ENCODE measurements at regions not wholly inside any gene's neighbourhood (a gene's known extent, or its start where the extent isn't known, plus 50 kb on each side); places are given as distances from the start of the nearest gene placed in this dataset.
"Not testable (repeated sequence)": the region's sequence is repeated elsewhere in the genome, so short reads cannot be mapped to it uniquely, and the experiment has no call there.

DNA sequence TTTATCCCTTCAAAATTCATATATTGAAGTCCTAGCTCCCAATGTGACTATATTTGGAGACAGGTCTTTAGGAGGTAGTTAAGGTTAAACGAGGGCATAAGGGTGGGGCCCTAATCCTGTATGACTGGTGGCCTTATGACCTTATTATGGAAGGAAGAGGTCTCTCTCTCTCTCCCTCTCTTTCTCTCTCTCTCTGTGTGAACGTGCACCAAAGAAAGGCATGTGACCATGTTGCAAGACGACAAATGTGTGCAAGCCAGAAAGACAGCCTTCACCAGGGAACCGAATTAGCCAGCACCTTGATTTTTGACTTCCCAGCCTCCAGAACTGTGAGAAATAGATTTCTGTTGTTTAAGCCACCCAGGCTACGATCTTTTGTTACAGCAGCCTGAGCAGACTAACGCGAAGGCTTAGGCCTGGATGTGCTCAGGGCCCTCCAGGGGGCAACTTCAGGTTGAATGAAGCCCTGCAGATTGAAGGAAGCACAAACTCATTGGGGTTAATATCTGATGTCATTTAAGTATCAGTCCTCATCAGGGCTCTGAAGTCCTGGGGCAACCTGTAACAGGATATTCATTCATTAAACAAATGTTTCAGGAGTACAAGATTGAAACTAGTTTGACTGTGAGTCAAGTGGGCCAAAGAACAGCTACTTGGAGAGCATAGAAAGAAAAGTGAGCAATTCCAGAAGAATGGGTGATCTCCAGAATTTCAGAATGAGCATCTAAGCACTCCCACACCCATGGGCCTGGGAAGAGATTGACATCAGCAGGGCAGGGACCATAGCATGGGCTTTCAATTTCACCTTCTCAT, 157.4 kb upstream of the TNFAIP3 start:
- no peak for DNase-seq (ENCODE audit: low read depth)

- DNase-seq (ENCODE audit: low read depth) = no peak
Observed at GRCh38 chr6:137711972-137712371, 155.1 kb upstream of the TNFAIP3 start.

DNA sequence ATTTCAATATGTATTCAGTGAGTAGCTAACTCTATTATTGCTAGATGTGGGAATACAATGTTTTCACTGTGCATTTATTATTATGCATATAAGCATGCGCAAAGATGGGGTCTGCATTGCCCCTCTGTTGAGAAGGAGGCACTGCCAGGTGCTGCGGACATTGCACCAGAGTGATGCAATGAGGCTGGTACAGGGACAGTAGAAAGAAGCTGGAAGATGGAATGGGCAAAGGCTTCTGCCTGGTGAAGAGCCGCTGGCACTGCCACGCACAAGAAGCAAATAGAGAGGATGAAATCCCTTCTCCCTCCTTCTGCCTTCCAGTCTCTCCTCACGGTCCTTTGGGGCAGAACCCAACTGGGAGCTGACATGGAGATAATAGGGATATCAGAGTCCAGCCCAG, 154.5 kb upstream of the TNFAIP3 start:
- no peak for DNase-seq (ENCODE audit: low read depth)

- no peak for DNase-seq (ENCODE audit: low read depth)
Observed at GRCh38 chr6:137715589-137716045, 151.4 kb upstream of the TNFAIP3 start.

DNA sequence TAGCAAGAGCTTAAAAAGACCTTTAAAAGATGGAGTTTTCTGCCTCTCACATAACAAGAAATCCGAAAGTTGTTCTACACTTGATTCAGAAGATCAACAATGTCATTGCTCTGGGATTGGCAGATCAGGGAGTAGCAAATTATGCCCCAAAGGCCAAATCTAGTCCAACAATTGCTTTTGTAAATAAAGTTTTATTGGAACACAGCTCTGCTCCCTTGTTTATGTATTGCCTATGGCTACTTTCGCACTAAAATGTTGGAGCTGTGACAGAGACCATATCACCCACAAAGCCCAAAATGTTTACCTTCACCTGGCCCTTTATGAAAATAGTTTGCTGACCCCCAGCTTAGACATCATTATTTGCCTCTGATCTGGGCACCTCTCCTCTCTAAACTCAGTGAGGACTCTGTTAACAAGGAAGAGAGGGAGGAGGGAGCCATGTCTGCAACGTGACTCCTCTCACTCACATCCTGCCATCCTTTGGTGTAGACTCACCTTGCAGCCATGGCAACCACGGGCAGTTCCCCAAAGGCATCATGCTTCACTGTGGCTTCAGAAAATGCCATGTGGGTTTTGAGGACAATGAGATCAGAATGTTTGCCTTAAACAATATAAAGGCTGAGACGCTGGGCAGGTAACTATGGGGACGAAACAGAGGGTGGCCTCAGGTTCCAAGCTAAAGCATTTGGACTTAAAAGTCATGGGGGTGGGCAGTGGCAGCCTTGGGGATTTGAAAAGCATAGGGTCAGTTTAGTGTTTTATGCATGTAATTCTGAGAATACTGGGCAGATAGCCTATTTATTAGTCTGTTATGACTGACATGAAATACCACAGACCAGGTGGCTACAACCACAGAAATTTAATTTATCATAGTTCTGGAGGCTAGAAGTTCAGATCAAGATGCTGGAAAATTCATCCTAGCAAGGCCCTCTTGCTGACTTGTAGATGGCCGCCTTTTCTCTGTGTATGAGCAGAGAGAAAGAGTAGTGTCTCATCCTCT, 149.7 kb upstream of the TNFAIP3 start:
- DNase-seq (ENCODE audit: low read depth) = peak; percentile 51

DNA sequence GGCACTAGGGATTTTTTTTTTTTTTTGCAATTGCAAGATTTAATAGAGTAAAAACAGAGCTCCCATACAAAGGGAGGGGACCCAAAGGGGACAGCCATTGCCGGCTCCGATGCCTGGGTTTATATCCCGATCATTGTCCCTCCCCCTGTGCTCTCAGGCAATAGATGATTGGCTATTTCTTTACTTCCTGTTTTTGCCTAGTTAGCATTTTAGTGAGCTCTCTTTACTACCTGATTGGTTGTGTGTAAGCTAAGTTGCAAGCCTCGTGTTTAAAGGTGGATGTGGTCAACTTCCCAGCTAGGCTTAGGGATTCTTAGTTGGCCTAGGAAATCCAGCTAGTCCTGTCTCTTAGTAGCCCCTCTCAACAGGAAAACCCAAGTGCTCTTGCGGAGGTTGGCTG, 148.2 kb upstream of the TNFAIP3 start:
- DNase-seq (ENCODE audit: low read depth) = not testable (repeated sequence)

GRCh38 chr6:137722749-137723272, 144.2 kb upstream of the TNFAIP3 start:
- DNase-seq (ENCODE audit: low read depth) = no peak

- DNase-seq (ENCODE audit: low read depth) = no peak
Observed at GRCh38 chr6:137723273-137724017, 143.6 kb upstream of the TNFAIP3 start.

DNA sequence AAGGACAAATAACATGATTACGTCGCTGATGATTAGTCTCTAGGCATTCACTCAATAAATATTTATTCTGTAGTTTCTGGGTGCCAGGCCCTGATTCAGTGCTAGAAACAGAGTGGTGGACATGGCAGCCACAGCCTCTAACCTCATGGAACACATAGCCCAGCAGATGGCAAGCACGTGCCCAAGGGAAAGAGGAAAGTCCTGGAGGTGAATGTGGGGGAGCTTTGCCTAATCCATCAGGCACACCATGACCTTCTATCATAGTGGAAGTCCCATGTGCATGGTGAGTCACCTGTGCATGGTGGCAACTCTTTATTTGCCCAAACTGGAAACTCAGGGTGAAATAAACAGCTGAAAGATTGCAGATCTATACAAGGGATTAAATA, 143.0 kb upstream of the TNFAIP3 start:
- no peak for DNase-seq (ENCODE audit: low read depth)

DNA sequence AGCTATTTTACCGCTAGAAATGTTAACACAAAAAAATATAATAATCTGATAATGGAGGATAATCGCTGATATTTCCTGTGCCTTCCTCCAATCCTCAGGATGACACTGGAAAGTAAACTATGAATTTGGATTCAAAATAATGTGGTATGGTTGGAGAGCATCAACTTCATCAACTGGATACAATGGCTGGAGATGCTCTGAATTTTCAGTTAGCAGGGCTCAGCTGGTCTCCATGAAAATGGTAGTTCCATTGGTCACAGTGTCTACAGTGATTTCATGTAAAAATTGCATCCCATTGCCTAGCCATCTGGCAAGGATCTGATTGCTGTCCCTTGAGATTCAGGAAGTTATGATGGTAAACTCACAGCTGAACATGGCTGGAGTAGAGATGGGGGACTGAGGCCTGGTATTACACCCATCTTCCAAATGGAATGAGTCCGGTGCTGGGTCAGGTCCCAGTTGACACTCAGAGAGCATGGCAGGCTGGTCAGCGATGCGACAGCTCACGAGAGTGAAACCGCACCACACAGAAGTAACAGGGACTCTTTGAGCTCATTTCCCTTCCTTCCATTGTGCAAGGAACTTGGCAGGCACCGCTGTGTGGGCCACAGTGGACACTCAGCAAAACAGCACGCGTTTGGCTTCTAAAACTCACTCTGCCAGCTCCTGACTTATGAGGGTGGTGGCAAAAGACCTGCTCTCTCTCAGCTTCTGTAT, 142.4 kb upstream of the TNFAIP3 start:
- no peak for DNase-seq (ENCODE audit: low read depth)

DNA sequence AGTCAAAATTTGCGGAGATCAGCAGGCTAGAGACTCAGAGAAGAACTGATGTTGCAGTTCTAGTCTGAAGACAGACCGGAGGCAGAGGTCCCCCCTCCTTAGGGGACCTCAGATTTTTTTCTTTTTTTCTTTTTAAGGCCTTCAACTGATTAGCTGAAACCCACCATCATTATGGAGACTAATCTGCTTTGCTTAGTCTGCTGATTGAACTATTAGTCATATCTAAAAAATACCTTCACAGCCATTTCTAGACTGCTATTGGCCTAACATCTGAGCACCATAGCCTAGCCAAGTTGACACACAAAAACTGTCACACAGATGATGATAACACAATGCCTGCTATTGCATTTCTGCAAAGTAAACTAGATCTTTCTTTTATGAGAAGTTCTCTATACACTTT, 141.1 kb upstream of the TNFAIP3 start:
- no peak for DNase-seq (ENCODE audit: low read depth)

DNA sequence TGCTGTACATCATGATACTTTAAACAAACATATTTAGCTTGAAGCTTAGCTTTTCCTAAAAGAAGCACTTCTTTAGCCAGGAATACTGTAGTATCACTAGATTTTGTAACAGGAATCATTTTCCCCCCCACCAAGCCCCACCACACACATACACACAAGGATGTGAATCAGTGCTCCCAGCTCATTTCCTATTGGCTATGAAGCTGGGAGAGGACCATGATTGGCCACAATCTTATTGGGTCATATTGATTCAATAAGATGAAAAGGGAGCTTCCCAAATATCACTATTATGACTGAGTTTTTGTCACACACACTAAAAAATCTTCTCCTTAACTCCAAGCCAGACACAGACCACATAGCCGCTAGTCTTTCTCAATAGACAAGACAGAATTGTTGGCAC, 140.5 kb upstream of the TNFAIP3 start:
- no peak for DNase-seq (ENCODE audit: low read depth)

DNA sequence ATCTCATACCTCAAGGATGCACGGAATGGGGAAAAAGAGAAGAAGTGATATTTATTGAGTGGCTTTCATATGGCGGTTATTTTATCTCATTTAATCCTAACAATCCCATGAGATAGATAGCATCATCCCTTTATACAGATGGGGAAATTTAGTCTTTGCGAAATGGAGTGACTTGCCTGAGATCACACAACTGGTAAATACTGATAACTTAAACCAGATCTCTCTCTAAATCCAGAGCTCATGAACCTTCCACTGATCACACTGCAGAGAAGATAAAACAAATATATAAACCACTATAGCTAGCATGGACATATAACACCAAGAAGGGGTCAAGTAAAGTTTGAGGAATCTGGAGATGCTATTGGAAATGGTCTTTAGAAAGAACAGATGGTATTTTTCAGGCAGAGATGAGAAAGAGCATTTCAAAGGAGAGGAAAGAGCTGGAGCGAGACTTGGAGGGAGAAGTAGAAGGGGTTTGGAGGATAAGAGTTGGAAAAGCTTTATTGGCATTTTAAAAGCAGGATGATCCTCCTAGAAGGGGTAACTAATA, 139.8 kb upstream of the TNFAIP3 start:
- no peak for DNase-seq (ENCODE audit: low read depth)

GRCh38 chr6:137728386-137729349, 138.4 kb upstream of the TNFAIP3 start:
- no peak for DNase-seq (ENCODE audit: low read depth)

DNA sequence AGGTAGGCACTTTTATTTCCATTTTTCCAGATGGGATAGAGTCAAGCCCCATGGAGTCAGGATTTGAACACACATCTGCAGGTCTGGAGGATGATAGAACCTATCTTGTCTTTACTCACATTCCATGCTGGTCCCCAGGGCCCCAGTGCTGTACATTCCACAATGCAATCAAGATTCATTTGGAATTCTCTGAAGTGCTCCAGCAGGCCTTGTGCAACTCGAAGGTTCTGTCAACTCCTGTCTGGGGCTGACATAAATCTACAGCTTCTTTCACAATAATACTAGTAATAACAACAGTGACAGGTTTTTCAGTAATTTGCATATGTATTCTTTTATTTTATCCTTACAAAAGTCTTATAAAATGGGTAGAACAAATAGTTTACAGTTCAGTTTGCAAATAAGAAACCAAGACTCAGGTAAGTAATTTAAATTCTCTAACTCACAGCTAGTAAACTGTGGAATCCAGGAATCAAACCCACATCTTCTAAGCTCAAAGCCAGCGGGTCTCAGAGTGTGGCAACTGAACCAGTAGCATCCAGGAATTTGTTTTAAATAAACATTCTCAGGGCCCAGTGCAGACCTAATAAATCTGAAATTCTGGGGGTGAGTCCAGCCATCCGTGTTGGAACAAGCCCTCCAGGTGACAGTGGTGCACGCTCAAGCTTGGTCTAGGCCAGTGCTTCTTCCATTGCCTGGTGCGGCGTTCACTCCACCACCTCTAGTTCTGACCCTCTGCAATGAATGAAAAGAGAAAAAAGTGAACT, 137.0 kb upstream of the TNFAIP3 start:
- no peak for DNase-seq (ENCODE audit: low read depth)

DNA sequence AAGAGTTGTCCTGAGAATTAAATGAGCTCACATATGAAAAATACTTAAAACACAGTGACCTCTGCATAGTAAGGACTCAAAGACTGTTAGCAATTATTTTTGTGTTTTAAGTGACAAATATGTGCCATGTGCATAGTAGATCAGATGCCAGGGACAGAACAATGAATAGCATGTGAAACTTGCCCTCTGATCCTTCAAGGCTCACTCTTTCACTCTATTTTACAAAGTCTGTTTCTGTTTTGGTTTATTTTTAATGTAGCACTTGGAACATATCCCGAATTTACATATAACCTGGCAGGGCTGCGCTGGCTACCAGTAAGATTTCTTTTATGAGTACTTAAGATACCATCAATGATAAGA, 135.5 kb upstream of the TNFAIP3 start:
- DNase-seq (ENCODE audit: low read depth) = no peak

GRCh38 chr6:137731960-137732616, 135.0 kb upstream of the TNFAIP3 start:
- no peak for DNase-seq (ENCODE audit: low read depth)

DNA sequence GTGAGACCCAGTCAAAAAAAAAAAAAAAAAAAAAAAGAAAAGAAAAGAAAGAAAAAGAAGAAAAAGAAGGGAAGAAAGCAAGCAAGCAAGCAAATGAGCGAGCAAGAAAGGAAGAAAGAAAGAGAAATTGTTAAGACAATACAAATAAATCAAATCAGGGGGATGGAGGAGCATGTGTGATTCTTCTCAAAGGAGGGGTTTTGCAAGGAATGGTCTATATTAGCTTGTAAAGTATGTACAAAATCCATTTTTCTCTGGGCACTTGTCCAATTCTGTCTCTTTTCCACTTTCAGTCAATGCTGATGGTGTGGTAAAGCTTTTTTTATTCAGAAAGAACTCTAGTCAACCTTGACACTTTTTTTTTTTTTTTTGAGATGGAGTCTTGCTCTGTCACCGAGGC, 133.7 kb upstream of the TNFAIP3 start:
- DNase-seq (ENCODE audit: low read depth) = no peak

Data from stimulated activated CD8-positive, alpha-beta memory T cell treated with anti-CD3 and anti-CD28 coated beads, Interleukin-4, amount 100 ng/mL, for 24 hours (primary cell).